A549 (cell line): ENCODE measurements at regions not wholly inside any gene's neighbourhood (a gene's known extent, or its start where the extent isn't known, plus 50 kb on each side); places are given as distances from the start of the nearest gene placed in this dataset.

Experiments used
- ATAC-seq, 2 experiments: fragments of 200-7000 bp in 1 of 2; fragments of >200 bp in 1 of 2; cut with Nextera tagmentation in 1 of 2; cut with Tn5 transposase in 1 of 2; 3 replicates each; pipeline versions ENCODE4 v1.8.0 to v1.9.1; 2018 to 2020; ENCODE audit warnings: mild to moderate bottlenecking in 1 of 2, moderate library complexity in 1 of 2
- CTCF ChIA-PET: fragments of 300-600 bp; sonication (Branson Sonifier 250); formaldehyde crosslinking; extraction: SDS; loops from one replicate; lab custom pipeline; 2021; ENCODE audit warnings: antibody characterized with exemption, inconsistent platforms; lab: Yijun Ruan, JAX
- POLR2A ChIA-PET: fragments of 350-600 bp; formaldehyde crosslinking; extraction: SDS; loops from one replicate; lab custom pipeline; 2021; ENCODE audit warnings: antibody characterized with exemption, inconsistent platforms; lab: Yijun Ruan, JAX
- DNase-seq, 2 experiments: peaks; one replicate each; pipeline versions ENCODE4 v3.0.0 to v3.0.0-alpha.2; 2011 to 2016; ENCODE audit warnings: low read depth in 1 of 2, low spot score in 1 of 2
- FAIRE-seq: peaks from 2 replicates; lab custom pipeline; 2011; peaks lifted over from hg19 to GRCh38; lab: Jason Lieb, UNC
- H3K27ac ChIP-seq, 2 experiments: fragments of >200 bp; sonication (Bioruptor Twin); formaldehyde crosslinking; 3 replicates each; pipeline ENCODE4 v1.5.1; 2016 to 2017
- H3K4me1 ChIP-seq: fragments of >200 bp; sonication (Bioruptor Twin); formaldehyde crosslinking; 3 replicates; pipeline ENCODE4 v1.6.1; 2016
- H3K4me2 ChIP-seq: fragments of >200 bp; sonication (Bioruptor Twin); formaldehyde crosslinking; 3 replicates; pipeline ENCODE4 v1.6.1; 2016
- H3K4me3 ChIP-seq: fragments of >200 bp; sonication (Bioruptor Twin); formaldehyde crosslinking; 3 replicates; pipeline ENCODE4 v1.5.1; 2016
- H3K9me3 ChIP-seq: fragments of >200 bp; sonication (Bioruptor Twin); formaldehyde crosslinking; 3 replicates; pipeline ENCODE4 v1.6.1; 2016
- CBX8 ChIP-seq: fragments of 200-600 bp; sonication (generic); IDR thresholded peaks from 2 replicates; pipeline ENCODE4 v1.6.1; 2016
- CHD2 ChIP-seq: fragments of 150-350 bp; IDR thresholded peaks from 2 replicates; pipeline ENCODE4 v1.6.1; 2014; ENCODE audit warnings: low read length; ENCODE audit not compliant: partially characterized antibody
- CHD4 ChIP-seq: fragments of 200-600 bp; sonication (generic); IDR thresholded peaks from 2 replicates; pipeline ENCODE4 v1.6.1; 2016; ENCODE audit warnings: antibody characterized with exemption, mild to moderate bottlenecking, borderline replicate concordance
- ESRRA ChIP-seq: fragments of 150-350 bp; IDR thresholded peaks from 2 replicates; pipeline ENCODE4 v1.6.1; 2014; ENCODE audit warnings: mild to moderate bottlenecking, low read length, borderline replicate concordance
- FOSB ChIP-seq: fragments of 250-450 bp; sonication (Bioruptor Pico); IDR thresholded peaks from 2 replicates; pipeline ENCODE4 v1.5.0; 2020; ENCODE audit warnings: mild to moderate bottlenecking, moderate library complexity
- FOSL2 ChIP-seq, 2 experiments: fragments of 450-650 bp in 1 of 2; fragments of >200 bp in 1 of 2; sonication (Bioruptor Twin) in 1 of 2; formaldehyde crosslinking; IDR thresholded peaks; 2 replicates each; pipeline versions ENCODE4 v1.5.0 to v1.6.1; 2016 to 2020; ENCODE audit warnings: mild to moderate bottlenecking in 1 of 2, moderate library complexity in 1 of 2
- HOXA7 ChIP-seq: fragments of 250-450 bp; sonication (Bioruptor Pico); IDR thresholded peaks from 2 replicates; pipeline ENCODE4 v1.5.0; 2020; ENCODE audit warnings: mild to moderate bottlenecking, moderate library complexity
- HOXB13 ChIP-seq: fragments of 250-450 bp; sonication (Bioruptor Pico); IDR thresholded peaks from 2 replicates; pipeline ENCODE4 v1.5.0; 2020; ENCODE audit warnings: low read depth, mild to moderate bottlenecking, moderate library complexity
- JUN ChIP-seq, 2 experiments: fragments of >200 bp; sonication (Bioruptor Twin); formaldehyde crosslinking; IDR thresholded peaks; 2 replicates in 1 of 2; 3 replicates in 1 of 2; pipeline ENCODE4 v1.6.1; 2016 to 2017
- MAFK ChIP-seq: fragments of 450-650 bp; IDR thresholded peaks from 2 replicates; pipeline ENCODE4 v1.6.1; 2014; ENCODE audit not compliant: partially characterized antibody
- MAX ChIP-seq: IDR thresholded peaks from 2 replicates; pipeline ENCODE4 v1.6.1; 2012
- MAZ ChIP-seq: fragments of 150-350 bp; IDR thresholded peaks from 2 replicates; pipeline ENCODE4 v1.6.1; 2014; ENCODE audit warnings: antibody characterized with exemption, low read depth, low read length, borderline replicate concordance
- NR3C1 ChIP-seq: fragments of >200 bp; sonication (Bioruptor Twin); formaldehyde crosslinking; IDR thresholded peaks from 3 replicates; pipeline ENCODE4 v1.6.1; 2017
- PHF8 ChIP-seq: fragments of 200-600 bp; sonication (generic); IDR thresholded peaks from 2 replicates; pipeline ENCODE4 v1.6.1; 2016; ENCODE audit warnings: low read depth, mild to moderate bottlenecking, antibody characterized with exemption, moderate library complexity, borderline replicate concordance
- POLR2A ChIP-seq: IDR thresholded peaks from 2 replicates; pipeline ENCODE4 v1.6.1; 2012; ENCODE audit warnings: mild to moderate bottlenecking, low read length
- RAD21 ChIP-seq, 2 experiments: fragments of >200 bp in 1 of 2; sonication (Bioruptor Twin) in 1 of 2; formaldehyde crosslinking in 1 of 2; IDR thresholded peaks in 1 of 2; conservative IDR thresholded peaks in 1 of 2; 2 replicates in 1 of 2; 3 replicates in 1 of 2; pipeline ENCODE4 v1.6.1; 2012 to 2018; ENCODE audit warnings: inconsistent platforms in 1 of 2
- RCOR1 ChIP-seq: fragments of 150-350 bp; IDR thresholded peaks from 2 replicates; pipeline ENCODE4 v1.6.1; 2014; ENCODE audit warnings: antibody characterized with exemption, low read length, low read depth
- RFX5 ChIP-seq: fragments of 450-650 bp; IDR thresholded peaks from 2 replicates; pipeline ENCODE4 v1.7.1; 2014; ENCODE audit warnings: antibody characterized with exemption, mild to moderate bottlenecking, moderate library complexity
- SMC3 ChIP-seq: fragments of >200 bp; sonication (Bioruptor Twin); formaldehyde crosslinking; IDR thresholded peaks from 3 replicates; pipeline ENCODE4 v1.6.1; 2018; ENCODE audit warnings: inconsistent platforms
- TFCP2L1 ChIP-seq: fragments of 250-450 bp; sonication (Bioruptor Pico); IDR thresholded peaks from 2 replicates; pipeline ENCODE4 v1.5.0; 2021; ENCODE audit warnings: mild to moderate bottlenecking
- TP53 ChIP-seq: fragments of 250-450 bp; sonication (Bioruptor Pico); IDR thresholded peaks from 2 replicates; pipeline ENCODE4 v1.5.0; 2021; ENCODE audit warnings: mild to moderate bottlenecking, moderate library complexity
- ZC3H11A ChIP-seq: fragments of 450-650 bp; IDR thresholded peaks from 2 replicates; pipeline ENCODE4 v1.6.1; 2014; ENCODE audit warnings: antibody characterized with exemption, mild to moderate bottlenecking
- ZFP36 ChIP-seq: fragments of 450-650 bp; IDR thresholded peaks from 2 replicates; pipeline ENCODE4 v1.6.1; 2014; ENCODE audit warnings: borderline replicate concordance; ENCODE audit not compliant: partially characterized antibody
- ZSCAN20 ChIP-seq: fragments of 250-450 bp; sonication (Bioruptor Pico); IDR thresholded peaks from 2 replicates; pipeline ENCODE4 v1.8.0; 2022; ENCODE audit warnings: mild to moderate bottlenecking, moderate library complexity
- whole genome bisulfite sequencing: methylation state at CpG from one replicate; pipeline ENCODE4 v1.1.6; 2017; ENCODE audit errors: missing lambda C conversion rate; 5-methylcytosine and 5-hydroxymethylcytosine counted together
- TF ChIP-seq, protein P1 (sequence below): IDR thresholded peaks from 2 replicates; pipeline ENCODE4 v1.6.1; 2012
- TF ChIP-seq, protein P2 (sequence below): IDR thresholded peaks from 2 replicates; pipeline ENCODE4 v1.6.1; 2012; ENCODE audit warnings: low read depth, borderline replicate concordance
- TF ChIP-seq, protein P3 (sequence below): fragments of >200 bp; sonication (Bioruptor Twin); formaldehyde crosslinking; IDR thresholded peaks from 3 replicates; pipeline ENCODE4 v1.6.1; 2016
- TF ChIP-seq, protein P4 (sequence below): fragments of 200-600 bp; sonication (generic); IDR thresholded peaks from 2 replicates; pipeline ENCODE4 v1.6.1; 2016; ENCODE audit warnings: antibody characterized with exemption, mild to moderate bottlenecking, moderate library complexity

GRCh38 chr12:126792411-126792810 lies 1474.6 kb upstream of the TMEM132C start (continued):
- TF ChIP-seq, protein P1, sequence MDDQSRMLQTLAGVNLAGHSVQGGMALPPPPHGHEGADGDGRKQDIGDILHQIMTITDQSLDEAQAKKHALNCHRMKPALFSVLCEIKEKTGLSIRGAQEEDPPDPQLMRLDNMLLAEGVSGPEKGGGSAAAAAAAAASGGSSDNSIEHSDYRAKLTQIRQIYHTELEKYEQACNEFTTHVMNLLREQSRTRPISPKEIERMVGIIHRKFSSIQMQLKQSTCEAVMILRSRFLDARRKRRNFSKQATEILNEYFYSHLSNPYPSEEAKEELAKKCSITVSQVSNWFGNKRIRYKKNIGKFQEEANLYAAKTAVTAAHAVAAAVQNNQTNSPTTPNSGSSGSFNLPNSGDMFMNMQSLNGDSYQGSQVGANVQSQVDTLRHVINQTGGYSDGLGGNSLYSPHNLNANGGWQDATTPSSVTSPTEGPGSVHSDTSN: no peak
- no peak for TF ChIP-seq ZC3H11A

GRCh38 chr12:126797525-126797924 lies 1469.4 kb upstream of the TMEM132C start:
- ATAC-seq (no peak), DNase-seq (no peak), FAIRE-seq (no peak)
- CTCF ChIA-PET: interaction anchor here (1.3 to 1.6 kb wide), 2 partner anchors 11 to 13 kb away, joined by 3 to 8 read pairs; no protein-coding TSS in a partner anchor
- Histone ChIP-seq H3K4me2 (no peak overlapping the region), H3K4me1 (no peaks in the 10 kb centered on the region), H3K27ac (no peak overlapping the region), H3K9me3 (no peaks in the 10 kb centered on the region), H3K4me3 (no peak overlapping the region)
- TF ChIP-seq PHF8 (no peak), MAZ (no peak), RAD21 (conservative IDR thresholded peaks at IDR 0.05 in 1 of 2, IDR thresholded peaks at IDR 0.05 in 1 of 2) (no peak), CBX8 (no peak), ESRRA (no peak), SMC3 (no peak), CHD4 (no peak), ZC3H11A (no peak), FOSB (CRISPR knock-in tag) (no peak), NR3C1 (no peak), HOXB13 (CRISPR knock-in tag) (no peak), POLR2A (no peak)
- 2% methylated on average over 5 of the region's 5 CpGs for WGBS
- POLR2A ChIA-PET: no interaction called here

GRCh38 chr12:126798449-126798848 lies 1468.5 kb upstream of the TMEM132C start:
- Histone ChIP-seq H3K4me2 (no peak overlapping the region), H3K4me1 (no peaks in the 10 kb centered on the region), H3K27ac (no peak overlapping the region), H3K9me3 (no peaks in the 10 kb centered on the region), H3K4me3 (no peak overlapping the region)
- ChIA-PET POLR2A (no interaction called here), CTCF (no interaction called here)
- WGBS: 7% methylated on average over 5 of the region's 5 CpGs
- ATAC-seq: no peak
- no peak for DNase-seq
- TF ChIP-seq JUN (IDR thresholded peaks at IDR 0.05) (no peak), HOXB13 (CRISPR knock-in tag) (no peak), NR3C1 (no peak), ZFP36 (no peak), MAX (no peak), FOSB (CRISPR knock-in tag) (no peak), HOXA7 (no peak), TFCP2L1 (CRISPR knock-in tag) (no peak), FOSL2 (IDR thresholded peaks at IDR 0.05) (no peak), FOSL2 (CRISPR knock-in tag; IDR thresholded peaks at IDR 0.05) (no peak), RFX5 (no peak), MAFK (no peak), TP53 (no peak), ZSCAN20 (CRISPR knock-in tag) (no peak), RCOR1 (no peak), CHD2 (no peak), ZC3H11A (no peak)
- TF ChIP-seq, protein P2, sequence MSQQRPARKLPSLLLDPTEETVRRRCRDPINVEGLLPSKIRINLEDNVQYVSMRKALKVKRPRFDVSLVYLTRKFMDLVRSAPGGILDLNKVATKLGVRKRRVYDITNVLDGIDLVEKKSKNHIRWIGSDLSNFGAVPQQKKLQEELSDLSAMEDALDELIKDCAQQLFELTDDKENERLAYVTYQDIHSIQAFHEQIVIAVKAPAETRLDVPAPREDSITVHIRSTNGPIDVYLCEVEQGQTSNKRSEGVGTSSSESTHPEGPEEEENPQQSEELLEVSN: no peak
- TF ChIP-seq, protein P3, sequence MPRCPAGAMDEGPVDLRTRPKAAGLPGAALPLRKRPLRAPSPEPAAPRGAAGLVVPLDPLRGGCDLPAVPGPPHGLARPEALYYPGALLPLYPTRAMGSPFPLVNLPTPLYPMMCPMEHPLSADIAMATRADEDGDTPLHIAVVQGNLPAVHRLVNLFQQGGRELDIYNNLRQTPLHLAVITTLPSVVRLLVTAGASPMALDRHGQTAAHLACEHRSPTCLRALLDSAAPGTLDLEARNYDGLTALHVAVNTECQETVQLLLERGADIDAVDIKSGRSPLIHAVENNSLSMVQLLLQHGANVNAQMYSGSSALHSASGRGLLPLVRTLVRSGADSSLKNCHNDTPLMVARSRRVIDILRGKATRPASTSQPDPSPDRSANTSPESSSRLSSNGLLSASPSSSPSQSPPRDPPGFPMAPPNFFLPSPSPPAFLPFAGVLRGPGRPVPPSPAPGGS: no peak
- TF ChIP-seq, protein P4, sequence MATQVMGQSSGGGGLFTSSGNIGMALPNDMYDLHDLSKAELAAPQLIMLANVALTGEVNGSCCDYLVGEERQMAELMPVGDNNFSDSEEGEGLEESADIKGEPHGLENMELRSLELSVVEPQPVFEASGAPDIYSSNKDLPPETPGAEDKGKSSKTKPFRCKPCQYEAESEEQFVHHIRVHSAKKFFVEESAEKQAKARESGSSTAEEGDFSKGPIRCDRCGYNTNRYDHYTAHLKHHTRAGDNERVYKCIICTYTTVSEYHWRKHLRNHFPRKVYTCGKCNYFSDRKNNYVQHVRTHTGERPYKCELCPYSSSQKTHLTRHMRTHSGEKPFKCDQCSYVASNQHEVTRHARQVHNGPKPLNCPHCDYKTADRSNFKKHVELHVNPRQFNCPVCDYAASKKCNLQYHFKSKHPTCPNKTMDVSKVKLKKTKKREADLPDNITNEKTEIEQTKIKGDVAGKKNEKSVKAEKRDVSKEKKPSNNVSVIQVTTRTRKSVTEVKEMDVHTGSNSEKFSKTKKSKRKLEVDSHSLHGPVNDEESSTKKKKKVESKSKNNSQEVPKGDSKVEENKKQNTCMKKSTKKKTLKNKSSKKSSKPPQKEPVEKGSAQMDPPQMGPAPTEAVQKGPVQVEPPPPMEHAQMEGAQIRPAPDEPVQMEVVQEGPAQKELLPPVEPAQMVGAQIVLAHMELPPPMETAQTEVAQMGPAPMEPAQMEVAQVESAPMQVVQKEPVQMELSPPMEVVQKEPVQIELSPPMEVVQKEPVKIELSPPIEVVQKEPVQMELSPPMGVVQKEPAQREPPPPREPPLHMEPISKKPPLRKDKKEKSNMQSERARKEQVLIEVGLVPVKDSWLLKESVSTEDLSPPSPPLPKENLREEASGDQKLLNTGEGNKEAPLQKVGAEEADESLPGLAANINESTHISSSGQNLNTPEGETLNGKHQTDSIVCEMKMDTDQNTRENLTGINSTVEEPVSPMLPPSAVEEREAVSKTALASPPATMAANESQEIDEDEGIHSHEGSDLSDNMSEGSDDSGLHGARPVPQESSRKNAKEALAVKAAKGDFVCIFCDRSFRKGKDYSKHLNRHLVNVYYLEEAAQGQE: no peak
- no peak for FAIRE-seq
